Ascending aorta (tissue), 2 donors: ENCODE measurements at regions not wholly inside any gene's neighbourhood (a gene's known extent, or its start where the extent isn't known, plus 50 kb on each side); places are given as distances from the start of the nearest gene placed in this dataset.

Source experiments
- DNase-seq, 2 donors: peaks; one replicate each; pipeline ENCODE4 v3.0.0-alpha.2; 2019; ENCODE audit warnings: low spot score in 2 of 2
- H3K27ac ChIP-seq, 2 donors: fragments of 200-600 bp; sonication (generic); one replicate each; pipeline ENCODE4 v1.5.1; 2016 to 2017; ENCODE audit warnings: mild to moderate bottlenecking in 1 of 2
- H3K27me3 ChIP-seq: fragments of 200-600 bp; sonication (generic); one replicate; pipeline ENCODE4 v1.5.1; 2017
- H3K36me3 ChIP-seq, 2 donors: fragments of 200-600 bp; sonication (generic); one replicate each; pipeline ENCODE4 v1.5.1; 2016
- H3K4me1 ChIP-seq, 2 donors: fragments of 200-600 bp; sonication (generic); one replicate each; pipeline ENCODE4 v1.5.1; 2016 to 2017; ENCODE audit warnings: mild to moderate bottlenecking in 1 of 2
- H3K4me3 ChIP-seq, 2 donors: fragments of 200-600 bp; sonication (generic); one replicate each; pipeline ENCODE4 v1.5.1; 2016 to 2017; ENCODE audit warnings: mild to moderate bottlenecking in 1 of 2
- H3K9me3 ChIP-seq, 2 donors: fragments of 200-600 bp; sonication (generic); one replicate each; pipeline ENCODE4 v1.5.1; 2016
- intact Hi-C: fragments of 100-400 bp; cut with DNase I; formaldehyde crosslinking; loops from one replicate; pipeline ENCODE4 v1.15.1; 2023
- TF ChIP-seq, protein P1 (sequence below), 3 experiments: fragments of 200-600 bp in 2 of 3; fragments of 450-650 bp in 1 of 3; sonication (generic) in 2 of 3; IDR thresholded peaks; one replicate each; pipeline ENCODE4 v1.5.1; 2016 to 2019; ENCODE audit warnings: antibody characterized with exemption in 3 of 3, mild to moderate bottlenecking in 1 of 3, moderate library complexity in 1 of 3

DNA sequence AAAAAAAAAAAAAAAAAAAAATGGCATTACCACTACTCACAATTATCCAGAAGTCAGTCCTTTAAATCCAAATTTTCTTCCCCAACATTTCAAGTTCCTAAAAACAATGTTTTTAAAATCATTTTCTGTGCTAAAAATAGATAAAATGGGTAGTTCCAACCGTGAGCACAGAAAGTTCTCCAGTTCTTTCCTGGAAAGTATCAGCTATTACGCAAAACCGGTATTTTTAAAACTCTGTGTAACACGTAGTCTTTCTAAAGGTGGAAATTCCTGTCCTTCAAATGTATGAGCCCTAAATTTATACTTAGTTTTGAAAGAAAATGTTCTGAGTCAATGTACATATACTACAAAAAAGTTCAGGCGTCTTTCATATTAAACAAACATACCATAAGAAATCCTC is 83.5 kb upstream of the SCAF8 start:
- Histone ChIP-seq H3K4me1 (peaks cover 4 to 13% of the 10 kb centered on the region in 2 donors), H3K9me3 (no peaks in the 10 kb centered on the region), H3K27ac (peak overlapping the region; percentile 78 to 84), H3K4me3 (peak overlapping the region in 1 of 2 donors; percentile 19), H3K27me3 (no peaks in the 10 kb centered on the region), H3K36me3 (no peaks in the 10 kb centered on the region)
- TF ChIP-seq, protein P1, sequence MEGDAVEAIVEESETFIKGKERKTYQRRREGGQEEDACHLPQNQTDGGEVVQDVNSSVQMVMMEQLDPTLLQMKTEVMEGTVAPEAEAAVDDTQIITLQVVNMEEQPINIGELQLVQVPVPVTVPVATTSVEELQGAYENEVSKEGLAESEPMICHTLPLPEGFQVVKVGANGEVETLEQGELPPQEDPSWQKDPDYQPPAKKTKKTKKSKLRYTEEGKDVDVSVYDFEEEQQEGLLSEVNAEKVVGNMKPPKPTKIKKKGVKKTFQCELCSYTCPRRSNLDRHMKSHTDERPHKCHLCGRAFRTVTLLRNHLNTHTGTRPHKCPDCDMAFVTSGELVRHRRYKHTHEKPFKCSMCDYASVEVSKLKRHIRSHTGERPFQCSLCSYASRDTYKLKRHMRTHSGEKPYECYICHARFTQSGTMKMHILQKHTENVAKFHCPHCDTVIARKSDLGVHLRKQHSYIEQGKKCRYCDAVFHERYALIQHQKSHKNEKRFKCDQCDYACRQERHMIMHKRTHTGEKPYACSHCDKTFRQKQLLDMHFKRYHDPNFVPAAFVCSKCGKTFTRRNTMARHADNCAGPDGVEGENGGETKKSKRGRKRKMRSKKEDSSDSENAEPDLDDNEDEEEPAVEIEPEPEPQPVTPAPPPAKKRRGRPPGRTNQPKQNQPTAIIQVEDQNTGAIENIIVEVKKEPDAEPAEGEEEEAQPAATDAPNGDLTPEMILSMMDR (IDR thresholded peaks at IDR 0.05), result no peak
- DNase-seq, result no peak
- intact Hi-C loops, result loop anchor here (1.0 to 5.0 kb wide), 2 partner anchors 137 to 239 kb away; partner anchors contain the start of gene CNKSR3

DNA sequence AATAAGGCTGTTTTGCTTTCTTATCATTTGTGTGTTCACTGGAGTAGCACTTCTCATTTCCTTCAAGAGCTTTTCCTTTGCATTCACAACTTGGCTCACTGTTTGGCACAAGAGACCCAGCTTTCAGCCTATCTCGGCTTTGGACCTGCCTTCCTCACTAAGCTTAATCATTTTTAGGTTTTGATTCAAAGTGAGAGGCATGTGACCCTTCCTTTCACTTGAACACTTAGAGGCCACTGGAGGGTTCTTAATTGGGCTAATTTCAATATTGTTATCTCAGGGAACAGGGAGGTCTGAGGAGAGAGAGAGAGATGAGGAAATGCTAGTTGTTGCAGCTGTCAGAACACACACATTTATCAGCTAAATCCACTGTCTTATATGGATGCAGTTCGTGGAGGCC is 82.9 kb upstream of the SCAF8 start:
- H3K27ac ChIP-seq, result peak overlapping the region; percentile 78 to 84
- H3K36me3 ChIP-seq, result no peaks in the 10 kb centered on the region
- TF ChIP-seq, protein P1 (IDR thresholded peaks at IDR 0.05), result no peak
- H3K27me3 ChIP-seq, result no peaks in the 10 kb centered on the region
- no peak for DNase-seq
- intact Hi-C loops, result loop anchor here (5.0 kb wide), 1 partner anchor 138 kb away; the partner anchor contains the start of gene CNKSR3
- H3K4me3 ChIP-seq, result peak overlapping the region in 1 of 2 donors; percentile 19
- peaks cover 4 to 13% of the 10 kb centered on the region in 2 donors for H3K4me1 ChIP-seq
- H3K9me3 ChIP-seq, result no peaks in the 10 kb centered on the region

DNA sequence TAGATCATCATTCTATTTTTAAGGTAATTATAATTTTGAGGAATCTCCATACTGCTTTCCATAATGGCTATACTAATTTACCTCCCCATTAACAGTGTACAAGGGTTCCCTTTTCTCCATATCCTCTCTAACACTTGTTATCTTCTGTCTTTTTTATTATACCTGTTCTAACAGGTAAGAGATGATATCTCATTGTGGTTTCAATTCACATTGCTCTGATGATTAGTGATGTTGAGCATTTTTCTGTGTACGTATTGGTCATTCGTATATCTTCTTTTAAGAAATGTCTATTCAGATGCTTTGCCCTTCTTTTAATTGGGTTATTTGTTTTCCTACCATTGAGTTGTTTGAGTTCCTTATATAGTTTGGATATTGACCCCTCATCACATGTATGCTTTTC is 81.6 kb upstream of the SCAF8 start:
- no peak for DNase-seq
- Histone ChIP-seq H3K27ac (no peak overlapping the region), H3K4me3 (no peak overlapping the region), H3K9me3 (no peaks in the 10 kb centered on the region), H3K27me3 (no peaks in the 10 kb centered on the region), H3K36me3 (no peaks in the 10 kb centered on the region), H3K4me1 (peaks cover 4 to 13% of the 10 kb centered on the region in 2 donors)
- TF ChIP-seq, protein P1 (IDR thresholded peaks at IDR 0.05), result no peak
- intact Hi-C loops, result loop anchor here (5.0 kb wide), 1 partner anchor 139 kb away; the partner anchor contains the start of gene CNKSR3

DNA sequence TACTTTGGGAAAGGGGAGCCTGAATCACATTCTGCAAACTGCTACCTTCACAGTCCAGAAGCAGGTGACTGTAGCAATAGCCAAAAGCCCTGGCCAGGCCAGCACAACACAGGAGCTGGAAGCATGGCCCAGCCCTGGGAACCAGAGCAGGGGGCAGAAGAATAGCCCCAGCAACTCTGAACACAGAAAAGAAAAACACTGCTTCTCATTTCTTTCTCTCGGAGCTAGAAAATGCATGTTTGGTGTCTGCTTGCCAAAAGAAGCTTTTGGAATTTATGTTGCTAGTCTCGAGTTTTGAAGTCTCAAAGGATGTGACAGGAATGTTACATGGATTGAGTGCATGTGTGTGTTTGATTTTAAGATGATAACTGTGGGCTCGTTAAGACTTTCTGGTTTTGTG is 79.8 kb upstream of the SCAF8 start:
- Histone ChIP-seq H3K4me1 (peaks cover 4 to 13% of the 10 kb centered on the region in 2 donors), H3K9me3 (no peaks in the 10 kb centered on the region), H3K4me3 (no peak overlapping the region), H3K36me3 (no peaks in the 10 kb centered on the region), H3K27me3 (no peaks in the 10 kb centered on the region), H3K27ac (peak overlapping the region; percentile 57)
- TF ChIP-seq, protein P1 (IDR thresholded peaks at IDR 0.05), result no peak
- DNase-seq, result no peak
- intact Hi-C loops, result loop anchor here (5.0 kb wide), 1 partner anchor 141 kb away; the partner anchor contains the start of gene CNKSR3

DNA sequence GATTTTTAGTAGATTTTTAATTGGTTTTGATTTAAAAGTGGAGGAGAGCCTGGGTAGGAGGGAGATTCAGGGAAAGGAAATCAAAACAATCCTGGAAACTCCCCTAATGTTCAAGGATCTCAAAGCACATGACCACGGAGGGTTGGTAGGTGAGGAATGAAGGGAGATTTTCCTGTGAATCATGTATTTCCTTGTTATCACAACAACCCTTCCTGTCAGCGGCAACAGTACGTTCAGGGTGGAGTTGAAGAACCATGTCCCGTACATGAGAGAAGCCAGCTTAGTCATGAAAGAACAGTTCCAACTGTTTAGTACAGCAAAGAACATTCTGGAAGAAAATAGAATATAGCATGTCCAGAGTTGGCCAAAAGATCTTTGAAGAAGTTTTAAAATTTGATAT is 79.4 kb upstream of the SCAF8 start:
- TF ChIP-seq, protein P1 (IDR thresholded peaks at IDR 0.05), result no peak
- no peaks in the 10 kb centered on the region for H3K36me3 ChIP-seq
- no peaks in the 10 kb centered on the region for H3K9me3 ChIP-seq
- H3K27me3 ChIP-seq, result no peaks in the 10 kb centered on the region
- intact Hi-C loops, result loop anchor here (5.0 kb wide), 1 partner anchor 142 kb away; the partner anchor contains the start of gene CNKSR3
- H3K4me3 ChIP-seq, result no peak overlapping the region
- DNase-seq, result peak; percentile 16 to 70
- H3K4me1 ChIP-seq, result peaks cover 4 to 13% of the 10 kb centered on the region in 2 donors
- H3K27ac ChIP-seq, result peak overlapping the region; percentile 57
